PC-9 (cell line): ENCODE measurements at regions not wholly inside any gene's neighbourhood (a gene's known extent, or its start where the extent isn't known, plus 50 kb on each side); places are given as distances from the start of the nearest gene placed in this dataset.

Experiments used
- BruUV-seq: library from RNA; stranded (reverse); fragments of 400-500 nt; replicated peaks from 2 replicates; lab custom pipeline; 2021; lab: Mats Ljungman, UMichigan
- CTCF ChIA-PET: fragments of 300-600 bp; sonication (Branson Sonifier 250); formaldehyde crosslinking; loops from one replicate; lab custom pipeline; 2022; ENCODE audit warnings: antibody characterized with exemption; lab: Charles Lee
- POLR2A ChIA-PET: fragments of 300-600 bp; sonication (Branson Sonifier 250); formaldehyde crosslinking; loops from one replicate; lab custom pipeline; 2022; ENCODE audit warnings: antibody characterized with exemption; ENCODE audit not compliant: unreplicated experiment; lab: Charles Lee
- DNase-seq, 2 experiments: peaks; one replicate each; pipeline versions ENCODE4 v3.0.0 to v3.0.0-alpha.2; 2015 to 2022; ENCODE audit warnings: mixed read lengths in 1 of 2
- H2AFZ ChIP-seq: fragments of 200-600 bp; sonication (generic); 2 replicates; pipeline ENCODE4 v1.8.1; 2017; ENCODE audit warnings: antibody characterized with exemption
- H3F3A ChIP-seq: fragments of 200-600 bp; sonication (generic); 2 replicates; pipeline ENCODE4 v1.8.1; 2017; ENCODE audit warnings: antibody characterized with exemption, mild to moderate bottlenecking, low read depth; ENCODE audit not compliant: insufficient read depth
- H3K27ac ChIP-seq: fragments of 200-600 bp; sonication (generic); 2 replicates; pipeline ENCODE4 v1.6.1; 2016; ENCODE audit warnings: mixed run types
- H3K27me3 ChIP-seq: fragments of 200-600 bp; sonication (generic); 2 replicates; pipeline ENCODE4 v1.6.1; 2016; ENCODE audit warnings: low read depth, mixed run types; ENCODE audit not compliant: insufficient read depth
- H3K36me3 ChIP-seq: fragments of 200-600 bp; sonication (generic); 2 replicates; pipeline ENCODE4 v1.6.1; 2016; ENCODE audit warnings: low read depth, mixed run types
- H3K4me1 ChIP-seq: fragments of 200-600 bp; sonication (generic); replicated peaks from 2 replicates; pipeline ENCODE4 v1.6.1; 2016; ENCODE audit warnings: mixed run types; ENCODE audit not compliant: insufficient read depth
- H3K4me2 ChIP-seq: fragments of 200-600 bp; sonication (generic); 2 replicates; pipeline ENCODE4 v1.6.1; 2017; ENCODE audit warnings: mixed run types
- H3K4me3 ChIP-seq: fragments of 200-600 bp; sonication (generic); 2 replicates; pipeline ENCODE4 v1.6.1; 2016; ENCODE audit warnings: mixed run types
- H3K79me2 ChIP-seq: fragments of 200-600 bp; sonication (generic); 2 replicates; pipeline ENCODE4 v1.6.1; 2017; ENCODE audit warnings: low read depth, mixed run types
- H3K9me2 ChIP-seq: fragments of 200-600 bp; sonication (generic); 2 replicates; pipeline ENCODE4 v1.8.1; 2017; ENCODE audit warnings: mild to moderate bottlenecking; ENCODE audit not compliant: insufficient read depth
- H3K9me3 ChIP-seq: fragments of 200-600 bp; sonication (generic); 2 replicates; pipeline ENCODE4 v1.8.1; 2016; ENCODE audit warnings: low read depth; ENCODE audit not compliant: insufficient read depth
- H4K20me1 ChIP-seq: fragments of 200-600 bp; sonication (generic); 2 replicates; pipeline ENCODE4 v1.8.1; 2017; ENCODE audit not compliant: insufficient read depth
- CTCF ChIP-seq: fragments of 200-600 bp; sonication (generic); conservative IDR thresholded peaks from 2 replicates; pipeline ENCODE4 v1.6.1; 2017; ENCODE audit warnings: mixed run types, antibody characterized with exemption, mild to moderate bottlenecking, moderate library complexity
- EZH2 ChIP-seq: fragments of 200-600 bp; sonication (generic); IDR thresholded peaks from 2 replicates; pipeline ENCODE4 v1.8.0; 2017; ENCODE audit warnings: antibody characterized with exemption, low read depth
- intact Hi-C: fragments of 100-400 bp; cut with micrococcal nuclease; formaldehyde crosslinking; loops from one replicate; pipeline ENCODE4 v1.10.0; 2022; ENCODE audit not compliant: unreplicated experiment

GRCh38 chr16:25587783-25588182 lies 104.0 kb upstream of the HS3ST4 start:
- BruUV-seq, result no TSS peak
- CTCF ChIA-PET, result no interaction called here

GRCh38 chr16:25586826-25587225 lies 104.9 kb upstream of the HS3ST4 start:
- no peaks in the 10 kb centered on the region for H3K9me2 ChIP-seq
- ChIA-PET POLR2A (no interaction called here), CTCF (no interaction called here)
- no peak overlapping the region for H3K4me3 ChIP-seq
- no peaks in the 10 kb centered on the region for H4K20me1 ChIP-seq
- no peaks in the 10 kb centered on the region for H3F3A ChIP-seq
- no peak overlapping the region for H3K27ac ChIP-seq
- H3K27me3 ChIP-seq, result no peaks in the 10 kb centered on the region
- H3K36me3 ChIP-seq, result no peaks in the 10 kb centered on the region
- H3K9me3 ChIP-seq, result no peaks in the 10 kb centered on the region
- no peaks in the 10 kb centered on the region for H3K4me1 ChIP-seq
- no TSS peak for BruUV-seq
- DNase-seq, result no peak
- H3K79me2 ChIP-seq, result no peaks in the 10 kb centered on the region
- H2AFZ ChIP-seq, result no peak overlapping the region
- intact Hi-C loops, result no loop called here
- TF ChIP-seq EZH2 (no peak), CTCF (no peak)
- no peak overlapping the region for H3K4me2 ChIP-seq

More at GRCh38 chr16:25587783-25588182, 104.0 kb upstream of the HS3ST4 start:
- TF ChIP-seq CTCF, result no peak
- TF ChIP-seq EZH2, result no peak
- H3K27me3 ChIP-seq, result no peaks in the 10 kb centered on the region
- H3K9me3 ChIP-seq, result no peaks in the 10 kb centered on the region
- no peaks in the 10 kb centered on the region for H3F3A ChIP-seq
- no peak overlapping the region for H2AFZ ChIP-seq
- DNase-seq, result no peak
- H3K4me1 ChIP-seq, result no peaks in the 10 kb centered on the region
- intact Hi-C loops, result no loop called here
- H3K9me2 ChIP-seq, result no peaks in the 10 kb centered on the region
- H4K20me1 ChIP-seq, result no peaks in the 10 kb centered on the region
- no peaks in the 10 kb centered on the region for H3K79me2 ChIP-seq
- no peaks in the 10 kb centered on the region for H3K36me3 ChIP-seq
- no peak overlapping the region for H3K27ac ChIP-seq
- H3K4me2 ChIP-seq, result no peak overlapping the region
- POLR2A ChIA-PET, result no interaction called here
- H3K4me3 ChIP-seq, result no peak overlapping the region

- Histone ChIP-seq H3K9me3 (no peaks in the 10 kb centered on the region), H3K36me3 (no peaks in the 10 kb centered on the region), H3F3A (no peaks in the 10 kb centered on the region), H3K27me3 (no peaks in the 10 kb centered on the region), H3K4me1 (no peaks in the 10 kb centered on the region), H2AFZ (no peak overlapping the region), H3K27ac (no peak overlapping the region), H3K4me3 (no peak overlapping the region), H3K79me2 (no peaks in the 10 kb centered on the region), H3K9me2 (no peaks in the 10 kb centered on the region), H4K20me1 (no peaks in the 10 kb centered on the region), H3K4me2 (no peak overlapping the region)
- no peak for TF ChIP-seq EZH2
- TF ChIP-seq CTCF, result no peak
- ChIA-PET POLR2A (no interaction called here), CTCF (no interaction called here)
- DNase-seq, result no peak
- BruUV-seq, result no TSS peak
- intact Hi-C loops, result no loop called here
Measured at GRCh38 chr16:25585526-25585925, 106.2 kb upstream of the HS3ST4 start.
